HepG2 (cell line): ENCODE measurements at regions not wholly inside any gene's neighbourhood (a gene's known extent, or its start where the extent isn't known, plus 50 kb on each side); places are given as distances from the start of the nearest gene placed in this dataset.

Experiments used
- ATAC-seq: fragments of 200-7000 bp; cut with Tn5 transposase; 3 replicates; pipeline ENCODE4 v1.9.1; 2020; ENCODE audit warnings: mild to moderate bottlenecking, moderate library complexity
- BruUV-seq: library from RNA; stranded (reverse); fragments of 400-500 nt; replicated peaks from 2 replicates; lab custom pipeline; 2021; lab: Mats Ljungman, UMichigan
- CTCF ChIA-PET: fragments of 300-600 bp; formaldehyde crosslinking; extraction: SDS; loops from one replicate; lab custom pipeline; 2021; ENCODE audit warnings: low total read pairs, inconsistent platforms, low intra/inter-chr PET ratio; lab: Yijun Ruan, JAX
- POLR2A ChIA-PET: fragments of 350-600 bp; sonication (Branson Sonifier 250); formaldehyde crosslinking; loops from one replicate; lab custom pipeline; 2020; ENCODE audit warnings: antibody characterized with exemption, inconsistent platforms; lab: Yijun Ruan, JAX
- DNase-seq: peaks from one replicate; pipeline ENCODE4 v3.0.0-alpha.2; 2015; ENCODE audit warnings: low spot score
- FAIRE-seq: peaks from 3 replicates; lab custom pipeline; 2011; peaks lifted over from hg19 to GRCh38; lab: Jason Lieb, UNC
- H2AFZ ChIP-seq: one replicate; pipeline ENCODE4 v1.6.1; 2011; ENCODE audit warnings: low read length, inconsistent platforms
- H3K27ac ChIP-seq: fragments of 300-600 bp; 3 replicates; pipeline ENCODE4 v1.8.0; 2011; ENCODE audit warnings: mixed run types, mild to moderate bottlenecking, mixed read lengths, low read length, inconsistent platforms; ENCODE audit not compliant: insufficient read depth; ENCODE audit errors: extremely low read length
- H3K27me3 ChIP-seq, 2 experiments: fragments of 200-600 bp in 1 of 2; 2 replicates in 1 of 2; 3 replicates in 1 of 2; pipeline versions ENCODE4 v1.6.0 to v1.8.0; 2011; ENCODE audit warnings: low read length in 2 of 2, mild to moderate bottlenecking in 2 of 2, moderate library complexity in 2 of 2, inconsistent platforms in 1 of 2; ENCODE audit not compliant: insufficient read depth in 2 of 2, control insufficient read depth in 1 of 2
- H3K36me3 ChIP-seq, 2 experiments: fragments of 200-600 bp in 1 of 2; replicated peaks in 1 of 2; 2 replicates in 1 of 2; 3 replicates in 1 of 2; pipeline versions ENCODE4 v1.5.1 to v1.8.0; 2011; ENCODE audit warnings: low read length in 2 of 2, inconsistent platforms in 1 of 2; ENCODE audit not compliant: insufficient read depth in 2 of 2, control insufficient read depth in 1 of 2
- H3K4me1 ChIP-seq: 2 replicates; pipeline ENCODE4 v1.5.1; 2012; ENCODE audit warnings: low read length, inconsistent platforms; ENCODE audit not compliant: insufficient read depth
- H3K4me2 ChIP-seq: 2 replicates; pipeline ENCODE4 v1.6.0; 2011; ENCODE audit warnings: low read depth, low read length, inconsistent platforms
- H3K4me3 ChIP-seq, 3 experiments: fragments of 200-600 bp in 1 of 3; sonication (generic), shearing (Covaris generic) in 1 of 3; replicated peaks in 1 of 3; 2 replicates each; pipeline ENCODE4 v1.5.1; 2011 to 2016; ENCODE audit warnings: low read length in 3 of 3, inconsistent platforms in 2 of 3, low read depth in 2 of 3, mild to moderate bottlenecking in 2 of 3, control low read depth in 1 of 3, mixed read lengths in 1 of 3; ENCODE audit not compliant: insufficient read depth in 1 of 3
- H3K79me2 ChIP-seq: one replicate; pipeline ENCODE4 v1.6.1; 2011; ENCODE audit warnings: low read length, inconsistent platforms; ENCODE audit not compliant: insufficient read depth
- H3K9ac ChIP-seq: 2 replicates; pipeline ENCODE4 v1.6.0; 2011; ENCODE audit warnings: mild to moderate bottlenecking, low read depth, low read length, inconsistent platforms; ENCODE audit not compliant: insufficient read depth
- H3K9me3 ChIP-seq: 2 replicates; pipeline ENCODE4 v1.5.1; 2012; ENCODE audit warnings: mild to moderate bottlenecking, low read length
- H4K20me1 ChIP-seq: 2 replicates; pipeline ENCODE4 v1.6.0; 2011; ENCODE audit warnings: inconsistent platforms, mild to moderate bottlenecking, low read length, moderate library complexity; ENCODE audit not compliant: insufficient read depth
- ARID2 ChIP-seq: sonication (generic); formaldehyde crosslinking; IDR thresholded peaks from 2 replicates; pipeline ENCODE4 v1.8.1; 2022; ENCODE audit warnings: mild to moderate bottlenecking, missing genetic modification reagents, borderline replicate concordance
- ATAD3A ChIP-seq: sonication (generic); formaldehyde crosslinking; IDR thresholded peaks from 2 replicates; pipeline ENCODE4 v1.4.0; 2020; ENCODE audit warnings: missing genetic modification reagents
- BHLHE40 ChIP-seq: IDR thresholded peaks from 2 replicates; pipeline ENCODE4 v1.6.1; 2011; ENCODE audit warnings: low read length, improper control_type of control experiment
- GFI1 ChIP-seq: sonication (generic); formaldehyde crosslinking; IDR thresholded peaks from 2 replicates; pipeline ENCODE4 v1.5.0; 2020; ENCODE audit warnings: missing genetic modification reagents, mild to moderate bottlenecking, borderline replicate concordance
- HINFP ChIP-seq: sonication (generic); formaldehyde crosslinking; IDR thresholded peaks from 2 replicates; pipeline ENCODE4 v1.4.0; 2020; ENCODE audit warnings: low read depth, mild to moderate bottlenecking, missing genetic modification reagents
- HNRNPLL ChIP-seq: fragments of 200-400 bp; formaldehyde crosslinking; IDR thresholded peaks from 2 replicates; pipeline ENCODE4 v1.6.1; 2017; ENCODE audit warnings: mild to moderate bottlenecking, low read depth, low read length; ENCODE audit not compliant: poor library complexity, severe bottlenecking
- KAT7 ChIP-seq: IDR thresholded peaks from 2 replicates; pipeline ENCODE4 v1.6.1; 2018; ENCODE audit warnings: borderline replicate concordance, missing compliant biosample characterization
- KDM5B ChIP-seq: sonication (generic); formaldehyde crosslinking; IDR thresholded peaks from 2 replicates; pipeline ENCODE4 v1.4.0; 2020; ENCODE audit warnings: missing genetic modification reagents, mild to moderate bottlenecking, borderline replicate concordance
- MIER3 ChIP-seq: IDR thresholded peaks from 2 replicates; pipeline ENCODE4 v1.6.1; 2016; ENCODE audit warnings: missing compliant biosample characterization, borderline replicate concordance
- MTA1 ChIP-seq: sonication (generic); formaldehyde crosslinking; IDR thresholded peaks from 2 replicates; pipeline ENCODE4 v1.4.0; 2020; ENCODE audit warnings: missing genetic modification reagents, mild to moderate bottlenecking, borderline replicate concordance
- NCOR1 ChIP-seq: fragments of 200-600 bp; sonication (generic); IDR thresholded peaks from 2 replicates; pipeline ENCODE4 v1.7.0; 2017; ENCODE audit warnings: antibody characterized with exemption, low read length, borderline replicate concordance
- RORA ChIP-seq: sonication (generic); formaldehyde crosslinking; IDR thresholded peaks from 2 replicates; pipeline ENCODE4 v1.5.0; 2020; ENCODE audit warnings: mild to moderate bottlenecking, missing genetic modification reagents, moderate library complexity
- SMARCC2 ChIP-seq: fragments of 450-650 bp; IDR thresholded peaks from 2 replicates; pipeline ENCODE4 v1.6.1; 2017; ENCODE audit warnings: antibody characterized with exemption, mild to moderate bottlenecking
- ZNF205 ChIP-seq: IDR thresholded peaks from 2 replicates; pipeline ENCODE4 v1.6.1; 2018; ENCODE audit warnings: missing biosample characterization, missing genetic modification reagents
- ZNF317 ChIP-seq: sonication (generic); formaldehyde crosslinking; IDR thresholded peaks from 2 replicates; pipeline ENCODE4 v1.5.0; 2020; ENCODE audit warnings: mild to moderate bottlenecking, missing genetic modification reagents
- ZNF597 ChIP-seq: sonication (generic); formaldehyde crosslinking; IDR thresholded peaks from 2 replicates; pipeline ENCODE4 v1.5.0; 2020; ENCODE audit warnings: missing genetic modification reagents
- ZNF670 ChIP-seq: sonication (generic); formaldehyde crosslinking; IDR thresholded peaks from 2 replicates; pipeline ENCODE4 v1.8.0; 2022; ENCODE audit warnings: mild to moderate bottlenecking, missing genetic modification reagents, borderline replicate concordance
- WGBS: methylation state at CpG from one replicate; pipeline ENCODE4 v1.1.6; 2017; ENCODE audit warnings: low lambda C conversion rate; 5-methylcytosine and 5-hydroxymethylcytosine counted together
- in situ Hi-C: cut with HindIII; loops from 2 replicates; pipeline ENCODE4 v1.10.0; 2017; ENCODE audit warnings: low pct_unique_long_range_greater_than_20kb; ENCODE audit not compliant: extremely low pct_ligation_motif_present
- intact Hi-C: fragments of 100-400 bp; cut with micrococcal nuclease; formaldehyde crosslinking; loops from one replicate; pipeline ENCODE4 v1.10.0; 2022; ENCODE audit not compliant: unreplicated experiment
- TF ChIP-seq, protein P1 (sequence below): sonication (generic); formaldehyde crosslinking; IDR thresholded peaks from 2 replicates; pipeline ENCODE4; 2020; ENCODE audit warnings: missing genetic modification reagents, mild to moderate bottlenecking, borderline replicate concordance

DNA sequence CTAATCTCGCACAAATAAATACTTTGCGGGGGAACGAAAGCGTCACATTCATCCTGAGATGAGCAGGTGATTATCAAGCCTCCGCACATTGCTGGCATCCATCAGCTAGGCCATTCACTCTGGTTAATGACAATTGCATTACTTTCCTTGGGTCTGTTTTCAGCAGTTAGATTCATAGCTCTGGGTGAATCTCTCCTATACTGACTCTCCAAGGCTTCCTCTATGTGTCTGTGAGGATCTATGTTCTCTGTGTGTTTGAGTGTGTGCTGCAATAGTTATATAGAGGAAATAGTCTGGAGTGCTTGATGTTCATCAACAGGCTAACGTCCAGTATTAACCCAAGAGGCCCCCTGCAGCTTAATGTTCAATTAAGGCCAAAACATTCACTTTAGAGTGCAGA, 133.0 kb upstream of the CTTNBP2NL start:
- 74% methylated on average over 6 of the region's 6 CpGs for WGBS
- intact Hi-C loops (no loop called here), in situ Hi-C loops (no loop called here)
- Histone ChIP-seq H3K9me3 (no peaks in the 10 kb centered on the region), H3K27me3 (no peaks in the 10 kb centered on the region; a peak in 1 of 5 replicates), H3K36me3 (no peaks in the 10 kb centered on the region), H4K20me1 (no peaks in the 10 kb centered on the region), H3K27ac (no peak overlapping the region), H3K4me1 (no peaks in the 10 kb centered on the region), H3K9ac (no peak overlapping the region), H3K4me2 (no peak overlapping the region), H2AFZ (no peak overlapping the region), H3K79me2 (no peaks in the 10 kb centered on the region), H3K4me3 (no peak overlapping the region)
- no peak for DNase-seq
- POLR2A ChIA-PET: no interaction called here
- no TSS peak for BruUV-seq
- CTCF ChIA-PET: no interaction called here
- no peak for ATAC-seq
- FAIRE-seq: no peak
- TF ChIP-seq ATAD3A (CRISPR knock-in tag): no peak
- TF ChIP-seq, protein P1, sequence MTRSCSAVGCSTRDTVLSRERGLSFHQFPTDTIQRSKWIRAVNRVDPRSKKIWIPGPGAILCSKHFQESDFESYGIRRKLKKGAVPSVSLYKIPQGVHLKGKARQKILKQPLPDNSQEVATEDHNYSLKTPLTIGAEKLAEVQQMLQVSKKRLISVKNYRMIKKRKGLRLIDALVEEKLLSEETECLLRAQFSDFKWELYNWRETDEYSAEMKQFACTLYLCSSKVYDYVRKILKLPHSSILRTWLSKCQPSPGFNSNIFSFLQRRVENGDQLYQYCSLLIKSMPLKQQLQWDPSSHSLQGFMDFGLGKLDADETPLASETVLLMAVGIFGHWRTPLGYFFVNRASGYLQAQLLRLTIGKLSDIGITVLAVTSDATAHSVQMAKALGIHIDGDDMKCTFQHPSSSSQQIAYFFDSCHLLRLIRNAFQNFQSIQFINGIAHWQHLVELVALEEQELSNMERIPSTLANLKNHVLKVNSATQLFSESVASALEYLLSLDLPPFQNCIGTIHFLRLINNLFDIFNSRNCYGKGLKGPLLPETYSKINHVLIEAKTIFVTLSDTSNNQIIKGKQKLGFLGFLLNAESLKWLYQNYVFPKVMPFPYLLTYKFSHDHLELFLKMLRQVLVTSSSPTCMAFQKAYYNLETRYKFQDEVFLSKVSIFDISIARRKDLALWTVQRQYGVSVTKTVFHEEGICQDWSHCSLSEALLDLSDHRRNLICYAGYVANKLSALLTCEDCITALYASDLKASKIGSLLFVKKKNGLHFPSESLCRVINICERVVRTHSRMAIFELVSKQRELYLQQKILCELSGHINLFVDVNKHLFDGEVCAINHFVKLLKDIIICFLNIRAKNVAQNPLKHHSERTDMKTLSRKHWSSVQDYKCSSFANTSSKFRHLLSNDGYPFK (CRISPR knock-in tag): no peak
- TF ChIP-seq ZNF670: no peak
- TF ChIP-seq ZNF597 (CRISPR knock-in tag): no peak
- TF ChIP-seq KDM5B: no peak
- TF ChIP-seq ZNF317 (CRISPR knock-in tag): no peak
- no peak for TF ChIP-seq MTA1 (CRISPR knock-in tag)
- no peak for TF ChIP-seq NCOR1
- TF ChIP-seq RORA (CRISPR knock-in tag): no peak
- TF ChIP-seq BHLHE40: no peak
- no peak for TF ChIP-seq HINFP (CRISPR knock-in tag)
- TF ChIP-seq KAT7 (CRISPR knock-in tag): no peak
- TF ChIP-seq HNRNPLL: no peak
- no peak for TF ChIP-seq MIER3 (CRISPR knock-in tag)
- no peak for TF ChIP-seq ARID2 (CRISPR knock-in tag)
- no peak for TF ChIP-seq ZNF205 (CRISPR knock-in tag)
- no peak for TF ChIP-seq SMARCC2
- no peak for TF ChIP-seq GFI1 (CRISPR knock-in tag)
